ENCODE measurements at regions not wholly inside any gene's neighbourhood (a gene's known extent, or its start where the extent isn't known, plus 50 kb on each side); places are given as distances from the start of the nearest gene placed in this dataset.

GRCh38 chr4:144557404-144557803, 88.6 kb upstream of the HHIP start:
- no peak for DNase-seq (ENCODE audit: low read depth in 4 of 4, low spot score in 3 of 4)

DNA sequence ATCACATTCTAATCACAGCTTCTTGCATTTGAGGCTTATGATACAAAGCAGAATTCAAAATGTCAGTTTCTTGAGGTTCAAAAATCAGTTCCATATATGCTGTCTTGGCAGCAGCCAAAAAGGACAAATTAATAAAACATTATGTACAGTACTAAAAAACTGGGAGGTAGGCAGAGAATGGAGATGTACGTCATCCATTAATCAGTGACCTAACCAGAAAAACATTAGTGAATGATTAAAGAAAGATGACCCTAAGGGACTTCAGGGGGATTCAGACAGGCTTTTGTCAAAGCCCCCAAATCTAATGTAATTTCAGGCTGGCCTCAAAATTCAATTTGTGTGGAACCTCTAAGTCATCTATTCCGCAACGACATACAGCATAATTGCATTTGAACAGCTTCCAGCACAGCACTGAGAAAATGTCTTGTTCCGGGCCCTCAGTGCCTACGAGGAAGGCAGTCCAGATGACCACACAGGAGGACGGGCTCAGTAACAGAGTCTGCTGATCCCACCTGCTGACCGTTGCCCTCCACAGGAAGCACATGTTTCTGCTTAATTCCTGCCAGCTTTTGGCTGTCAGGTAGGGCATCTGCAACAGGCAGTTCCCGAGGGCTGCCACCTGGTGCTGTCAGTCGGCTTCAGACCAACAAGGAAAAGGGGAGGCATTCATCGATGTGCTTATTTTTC, 83.8 kb upstream of the HHIP start:
- DNase-seq (ENCODE audit: low read depth in 4 of 4, low spot score in 3 of 4): peak in 2 of 4 donors; percentile 4 to 18

DNA sequence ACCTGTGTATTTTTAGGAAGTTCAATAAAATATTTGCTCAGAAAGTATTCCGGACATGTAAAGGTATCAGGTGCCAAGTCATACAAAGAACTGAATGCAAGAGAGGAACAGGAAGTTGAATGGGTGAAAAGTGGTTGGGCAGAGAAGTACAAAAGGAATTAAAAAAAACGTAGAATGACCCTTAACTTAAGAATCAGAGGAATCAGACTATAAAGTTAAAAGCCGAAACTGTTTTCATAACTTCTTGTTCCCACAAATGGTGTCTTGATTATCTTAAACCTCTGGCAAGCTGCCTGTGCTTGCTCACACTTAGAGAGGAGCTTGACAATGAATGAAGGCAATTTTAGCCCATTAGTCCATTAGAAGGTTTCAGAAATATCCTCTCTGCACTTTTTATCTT, 81.6 kb upstream of the HHIP start:
- DNase-seq (ENCODE audit: low read depth in 4 of 4, low spot score in 3 of 4): no peak

GRCh38 chr4:144565527-144566195, 80.3 kb upstream of the HHIP start:
- no peak for DNase-seq (ENCODE audit: low read depth in 4 of 4, low spot score in 3 of 4)

DNA sequence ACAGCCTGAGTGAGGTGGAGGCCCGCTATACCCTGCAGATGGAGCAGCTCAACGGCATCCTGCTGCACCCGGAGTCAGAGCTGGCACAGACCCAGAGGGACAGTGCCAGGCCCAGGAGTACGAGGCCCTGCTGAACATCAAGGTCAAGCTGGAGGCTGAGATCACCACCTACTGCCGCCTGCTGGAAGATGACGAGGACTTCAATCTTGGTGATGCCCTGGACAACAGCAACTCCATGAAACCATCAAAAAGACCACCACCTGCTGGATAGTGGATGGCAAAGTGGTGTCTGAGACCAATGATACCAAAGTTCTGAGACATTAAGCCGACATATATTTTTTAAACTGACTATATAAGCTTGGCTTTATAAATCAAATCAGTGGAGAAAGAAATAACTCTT, 73.3 kb upstream of the HHIP start:
- DNase-seq (ENCODE audit: low read depth in 4 of 4, low spot score in 3 of 4): no peak

DNA sequence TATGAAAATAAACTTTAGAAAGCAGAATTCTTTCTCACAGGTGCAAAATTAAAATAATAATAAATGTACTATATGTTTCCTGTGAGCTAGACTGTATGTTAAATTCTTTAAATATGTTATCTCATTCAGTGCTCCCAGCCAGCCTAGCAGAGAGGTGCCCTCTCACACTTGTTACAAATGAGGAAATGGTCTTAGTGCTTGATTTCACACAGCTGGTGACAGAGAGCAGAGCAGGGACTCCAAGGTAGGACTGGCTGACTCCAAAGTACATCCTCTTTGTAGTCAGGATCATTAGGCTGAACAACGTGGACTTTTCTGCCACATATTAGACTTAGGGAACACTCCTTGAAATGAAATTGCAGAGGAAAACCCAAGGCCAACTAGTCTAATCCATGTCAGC, 72.0 kb upstream of the HHIP start:
- DNase-seq (ENCODE audit: low read depth in 4 of 4, low spot score in 3 of 4): no peak

DNA sequence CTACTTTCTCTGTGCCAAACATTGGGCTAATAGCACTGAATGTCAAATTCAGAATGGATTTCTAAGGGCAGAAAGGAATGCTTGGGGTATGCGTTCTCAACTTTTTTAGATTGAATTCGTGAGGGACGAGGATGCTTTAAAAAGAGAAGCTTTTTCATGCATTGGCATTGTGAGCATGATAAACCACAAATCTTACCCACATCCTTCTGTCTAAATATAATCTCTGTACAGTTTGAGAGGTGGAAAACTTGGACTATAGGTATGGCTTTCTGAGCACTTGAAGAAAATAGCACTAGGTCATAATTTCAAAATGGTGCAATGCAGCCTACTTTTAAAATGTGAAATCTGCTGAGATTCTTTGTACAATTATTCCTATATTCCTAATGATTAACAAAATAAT, 71.4 kb upstream of the HHIP start:
- DNase-seq (ENCODE audit: low read depth in 4 of 4, low spot score in 3 of 4): no peak

DNA sequence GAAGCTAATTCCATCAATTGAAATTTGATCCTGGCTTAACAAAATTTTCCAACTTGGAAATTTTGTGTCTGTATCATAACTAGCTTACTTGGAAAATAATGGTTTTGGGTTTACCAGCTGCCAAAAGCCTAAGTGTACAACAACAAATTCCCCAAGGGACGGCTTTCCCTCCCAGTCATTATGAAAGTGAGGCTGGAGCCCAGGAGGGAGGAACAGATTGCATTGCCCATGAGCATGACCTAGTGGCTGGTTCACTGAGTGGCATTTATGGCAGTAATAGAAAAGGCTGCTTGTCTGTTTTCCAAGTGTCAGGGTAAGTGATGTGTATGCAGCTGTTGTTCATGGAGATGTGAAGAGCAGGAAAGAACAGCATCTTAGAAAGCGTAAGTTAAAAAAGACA, 70.8 kb upstream of the HHIP start:
- DNase-seq (ENCODE audit: low read depth in 4 of 4, low spot score in 3 of 4): no peak

DNA sequence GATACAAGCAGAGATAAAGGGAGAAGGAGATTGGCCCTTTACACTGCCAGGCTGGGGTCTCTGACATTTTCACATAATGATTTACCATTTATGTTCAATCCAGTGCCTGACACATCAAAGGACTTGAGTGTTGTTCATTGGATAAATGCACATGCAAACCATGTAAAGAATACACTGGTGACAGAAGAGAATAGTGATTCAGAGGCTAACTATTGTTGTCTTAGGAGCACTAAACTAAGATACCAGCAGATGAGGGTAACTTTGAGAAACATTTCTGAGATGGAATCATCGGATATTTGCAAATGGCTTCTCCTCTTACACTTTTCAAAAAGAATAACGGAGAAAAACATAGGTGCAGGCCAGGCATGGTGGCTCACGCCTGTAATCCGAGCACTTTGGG, 67.3 kb upstream of the HHIP start:
- DNase-seq (ENCODE audit: low read depth in 4 of 4, low spot score in 3 of 4): no peak

GRCh38 chr4:144579411-144580030, 66.4 kb upstream of the HHIP start:
- no peak for DNase-seq (ENCODE audit: low read depth in 4 of 4, low spot score in 3 of 4)

- no peak for DNase-seq (ENCODE audit: low read depth in 4 of 4, low spot score in 3 of 4)
Measured at GRCh38 chr4:144580430-144580829, 65.5 kb upstream of the HHIP start.

DNA sequence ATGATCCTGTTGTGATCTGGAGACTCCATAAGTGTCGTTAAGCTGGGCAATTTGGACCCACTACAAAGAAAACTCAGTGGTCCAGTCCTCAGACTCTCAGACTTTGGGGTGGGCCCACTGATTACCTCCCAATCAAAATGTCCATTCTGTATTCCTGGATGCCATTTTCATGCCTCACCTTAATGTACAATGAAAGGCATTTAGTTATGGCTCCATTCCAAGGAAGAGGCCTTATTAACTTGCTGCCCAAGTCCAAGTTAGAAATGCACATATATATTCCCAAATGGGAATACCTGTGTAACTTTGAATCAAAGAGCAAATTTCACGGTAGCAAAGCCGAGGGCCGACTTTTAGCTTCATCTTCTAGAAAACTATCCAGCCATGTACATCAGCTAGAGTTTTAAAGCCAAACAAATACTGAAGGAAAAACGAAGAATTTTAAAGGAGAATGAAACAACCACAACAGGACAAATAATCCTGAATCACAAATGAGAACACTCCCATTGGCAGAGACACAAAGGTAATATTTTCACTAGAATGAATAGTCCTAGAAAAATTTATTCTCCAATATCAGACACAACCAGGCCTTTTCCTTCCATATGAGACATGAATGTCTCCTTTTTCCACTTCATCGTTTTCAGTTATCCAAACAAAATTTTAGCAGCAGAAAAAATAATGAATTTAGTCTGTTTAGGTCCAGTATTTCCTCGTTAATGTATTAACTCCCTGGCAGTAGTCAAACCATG, 63.7 kb upstream of the HHIP start:
- no peak for DNase-seq (ENCODE audit: low read depth in 4 of 4, low spot score in 3 of 4)

GRCh38 chr4:144582975-144583374, 63.0 kb upstream of the HHIP start:
- DNase-seq (ENCODE audit: low read depth in 4 of 4, low spot score in 3 of 4): no peak

- no peak for DNase-seq (ENCODE audit: low read depth in 4 of 4, low spot score in 3 of 4)
Measured at GRCh38 chr4:144583658-144584057, 62.3 kb upstream of the HHIP start.

DNA sequence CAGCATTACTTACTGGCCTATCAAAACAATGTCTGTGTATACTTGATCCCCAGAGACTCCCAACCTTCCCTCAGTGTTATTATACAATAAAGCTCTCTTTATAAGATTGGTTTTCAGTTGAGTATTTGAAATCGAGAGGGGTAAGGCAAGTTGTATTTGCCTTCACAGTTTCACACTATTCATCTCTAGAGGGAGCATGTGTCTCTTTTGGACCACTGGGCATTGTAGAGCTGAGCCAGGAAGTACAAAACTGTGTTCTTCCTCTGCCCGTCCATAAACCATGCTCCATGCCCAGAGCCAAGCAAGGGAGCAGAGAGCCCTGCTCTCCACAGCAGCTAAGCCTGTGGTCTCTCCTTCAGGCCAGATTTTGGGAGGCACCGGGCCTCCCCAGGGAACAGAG, 61.5 kb upstream of the HHIP start:
- no peak for DNase-seq (ENCODE audit: low read depth in 4 of 4, low spot score in 3 of 4)

DNA sequence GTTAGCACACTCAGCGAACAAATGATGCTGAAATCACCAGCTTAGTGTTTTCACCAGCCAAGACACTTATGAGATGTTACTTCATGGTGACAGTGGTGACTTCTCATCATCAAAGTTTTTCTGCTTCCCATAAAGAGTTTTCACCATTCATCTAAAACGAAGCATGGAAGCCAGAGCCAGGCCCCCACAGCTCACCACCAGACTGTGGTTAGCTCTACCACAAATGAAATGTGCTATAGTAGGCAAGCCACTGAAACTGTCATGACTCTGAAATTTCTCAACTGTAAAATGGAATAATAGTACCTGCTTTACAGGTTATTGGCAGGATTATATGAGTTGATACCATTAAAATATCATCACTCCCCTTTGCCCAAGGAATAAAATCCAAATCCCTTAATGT, 56.4 kb upstream of the HHIP start:
- no peak for DNase-seq (ENCODE audit: low read depth in 4 of 4, low spot score in 3 of 4)

DNA sequence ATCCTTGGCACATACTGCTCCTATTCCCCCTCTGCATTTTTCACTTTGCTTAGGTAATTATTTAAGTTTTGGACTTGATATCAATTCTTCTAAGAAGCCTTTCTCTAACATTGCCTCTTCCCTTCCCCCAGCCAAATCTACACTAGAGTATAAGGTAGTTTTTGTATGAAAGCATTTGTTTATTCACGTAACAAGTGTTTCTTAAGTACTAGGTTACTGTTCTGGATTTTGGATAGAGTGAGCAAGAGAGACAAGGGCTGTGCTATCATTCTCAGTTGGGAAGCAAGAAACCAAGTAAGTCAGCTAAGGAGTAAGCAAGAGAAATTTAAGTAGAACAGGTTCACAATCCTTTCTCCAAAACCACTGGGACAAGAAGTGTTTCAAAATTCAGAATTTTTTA, 55.9 kb upstream of the HHIP start:
- DNase-seq (ENCODE audit: low read depth in 4 of 4, low spot score in 3 of 4): no peak

DNA sequence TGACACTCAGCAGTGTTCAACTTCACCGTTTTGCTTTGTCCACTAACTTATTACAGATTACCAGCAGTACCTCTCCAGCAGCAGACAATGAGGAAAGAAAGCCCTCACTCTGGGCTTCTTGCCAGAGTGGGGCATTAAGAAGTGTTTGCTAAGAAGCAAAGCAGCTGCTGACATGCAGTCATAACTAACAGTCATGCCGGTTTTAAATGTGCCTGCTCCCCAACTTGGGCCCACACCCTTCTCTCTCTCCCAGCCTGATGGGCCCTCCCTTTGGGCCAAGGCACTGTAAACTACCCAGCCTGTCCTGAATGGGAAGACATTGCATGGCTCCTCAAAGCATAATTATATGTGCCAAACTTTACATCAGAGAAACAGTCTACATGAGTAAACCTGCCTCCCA, 54.6 kb upstream of the HHIP start:
- DNase-seq (ENCODE audit: low read depth in 4 of 4, low spot score in 3 of 4): peak in 1 of 4 donors; percentile 3

- no peak for DNase-seq (ENCODE audit: low read depth in 4 of 4, low spot score in 3 of 4)
Measured at GRCh38 chr4:144592264-144592663, 53.7 kb upstream of the HHIP start.

DNA sequence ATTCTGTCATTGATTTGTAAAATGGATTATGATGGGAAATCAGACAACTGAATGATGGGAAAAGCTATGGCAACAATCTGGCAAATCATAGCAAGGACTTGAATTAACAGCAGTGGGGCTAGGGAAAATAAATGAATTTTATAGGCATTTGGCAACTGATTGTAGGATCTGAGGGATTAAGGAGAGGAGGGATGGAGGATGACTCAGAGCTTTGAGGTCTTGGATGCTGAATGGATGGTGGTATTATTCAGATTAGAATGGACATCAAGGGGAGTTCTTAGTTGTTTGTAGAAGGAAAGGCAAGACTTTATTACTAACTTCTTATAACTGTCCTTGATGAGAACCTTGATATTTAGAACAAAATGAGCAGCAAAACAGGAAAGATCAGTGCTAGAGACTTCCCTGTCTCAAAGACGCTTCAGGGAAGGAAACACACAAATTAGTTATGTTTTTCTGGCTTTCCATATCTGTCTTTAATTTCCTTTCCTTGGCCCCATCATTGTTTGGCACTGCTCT, 51.4 kb upstream of the HHIP start:
- DNase-seq (ENCODE audit: low read depth in 4 of 4, low spot score in 3 of 4): no peak

GRCh38 chr4:144595681-144596080, 50.3 kb upstream of the HHIP start:
- no peak for DNase-seq (ENCODE audit: low read depth in 4 of 4, low spot score in 3 of 4)
